ENCODE measurements at regions not wholly inside any gene's neighbourhood (a gene's known extent, or its start where the extent isn't known, plus 50 kb on each side); places are given as distances from the start of the nearest gene placed in this dataset.

- H3K4me1 ChIP-seq (ENCODE audit: control insufficient read depth, insufficient read depth, low read length), result no peaks in the 10 kb centered on the region
- in situ Hi-C loops (cut with HindIII; ENCODE audit: low pct_unique_long_range_greater_than_20kb, low sequenced_read_pairs), result no loop called here
- H3K27me3 ChIP-seq (ENCODE audit: control insufficient read depth, insufficient read depth, low read length), result no peaks in the 10 kb centered on the region
- no peak overlapping the region for H3K27ac ChIP-seq (ENCODE audit: low read length)
- BruUV-seq (replicated peaks), result no TSS peak
- TF ChIP-seq POLR2AphosphoS5 (IDR thresholded peaks at IDR 0.05; ENCODE audit: low read depth, low read length), result no peak
- TF ChIP-seq, protein P1, sequence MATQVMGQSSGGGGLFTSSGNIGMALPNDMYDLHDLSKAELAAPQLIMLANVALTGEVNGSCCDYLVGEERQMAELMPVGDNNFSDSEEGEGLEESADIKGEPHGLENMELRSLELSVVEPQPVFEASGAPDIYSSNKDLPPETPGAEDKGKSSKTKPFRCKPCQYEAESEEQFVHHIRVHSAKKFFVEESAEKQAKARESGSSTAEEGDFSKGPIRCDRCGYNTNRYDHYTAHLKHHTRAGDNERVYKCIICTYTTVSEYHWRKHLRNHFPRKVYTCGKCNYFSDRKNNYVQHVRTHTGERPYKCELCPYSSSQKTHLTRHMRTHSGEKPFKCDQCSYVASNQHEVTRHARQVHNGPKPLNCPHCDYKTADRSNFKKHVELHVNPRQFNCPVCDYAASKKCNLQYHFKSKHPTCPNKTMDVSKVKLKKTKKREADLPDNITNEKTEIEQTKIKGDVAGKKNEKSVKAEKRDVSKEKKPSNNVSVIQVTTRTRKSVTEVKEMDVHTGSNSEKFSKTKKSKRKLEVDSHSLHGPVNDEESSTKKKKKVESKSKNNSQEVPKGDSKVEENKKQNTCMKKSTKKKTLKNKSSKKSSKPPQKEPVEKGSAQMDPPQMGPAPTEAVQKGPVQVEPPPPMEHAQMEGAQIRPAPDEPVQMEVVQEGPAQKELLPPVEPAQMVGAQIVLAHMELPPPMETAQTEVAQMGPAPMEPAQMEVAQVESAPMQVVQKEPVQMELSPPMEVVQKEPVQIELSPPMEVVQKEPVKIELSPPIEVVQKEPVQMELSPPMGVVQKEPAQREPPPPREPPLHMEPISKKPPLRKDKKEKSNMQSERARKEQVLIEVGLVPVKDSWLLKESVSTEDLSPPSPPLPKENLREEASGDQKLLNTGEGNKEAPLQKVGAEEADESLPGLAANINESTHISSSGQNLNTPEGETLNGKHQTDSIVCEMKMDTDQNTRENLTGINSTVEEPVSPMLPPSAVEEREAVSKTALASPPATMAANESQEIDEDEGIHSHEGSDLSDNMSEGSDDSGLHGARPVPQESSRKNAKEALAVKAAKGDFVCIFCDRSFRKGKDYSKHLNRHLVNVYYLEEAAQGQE (IDR thresholded peaks at IDR 0.05; ENCODE audit: insufficient read depth in 1 of 2, low read depth in 2 of 2, low read length in 1 of 2), result no peak
- no peak for TF ChIP-seq CTCF (IDR thresholded peaks at IDR 0.05)
- no peak for TF ChIP-seq SIN3A (IDR thresholded peaks at IDR 0.05; ENCODE audit: borderline replicate concordance, insufficient read depth, low read depth, low read length)
- TF ChIP-seq TCF7L2 (IDR thresholded peaks at IDR 0.05; ENCODE audit: low read depth, low read length), result no peak
- CTCF ChIA-PET, result no interaction called here
- H3K36me3 ChIP-seq (ENCODE audit: control insufficient read depth, insufficient read depth, low read length), result no peaks in the 10 kb centered on the region
- POLR2A ChIA-PET, result no interaction called here
- H3K9me3 ChIP-seq (ENCODE audit: control insufficient read depth, insufficient read depth, low read depth, low read length), result no peaks in the 10 kb centered on the region
- intact Hi-C loops (cut with micrococcal nuclease; ENCODE audit: unreplicated experiment), result no loop called here
- no peak overlapping the region for H3K4me3 ChIP-seq (ENCODE audit: low read depth in 2 of 2, low read length in 2 of 2)
- no peak for ATAC-seq
- DNase-seq (ENCODE audit: low read depth, low spot score), result no peak
Measured at GRCh38 chr2:67075530-67076238, 321.4 kb upstream of the ETAA1 start.

GRCh38 chr2:67076239-67076624, 320.9 kb upstream of the ETAA1 start:
- CTCF ChIA-PET, result no interaction called here
- no TSS peak for BruUV-seq (replicated peaks)
- H3K27ac ChIP-seq (ENCODE audit: low read length), result no peak overlapping the region

More at GRCh38 chr2:67076239-67076624, 320.9 kb upstream of the ETAA1 start:
- TF ChIP-seq TCF7L2 (IDR thresholded peaks at IDR 0.05; ENCODE audit: low read depth, low read length), result no peak
- TF ChIP-seq SIN3A (IDR thresholded peaks at IDR 0.05; ENCODE audit: borderline replicate concordance, insufficient read depth, low read depth, low read length), result no peak
- TF ChIP-seq POLR2AphosphoS5 (IDR thresholded peaks at IDR 0.05; ENCODE audit: low read depth, low read length), result no peak
- TF ChIP-seq, protein P1 (IDR thresholded peaks at IDR 0.05; ENCODE audit: insufficient read depth in 1 of 2, low read depth in 2 of 2, low read length in 1 of 2), result no peak
- no peak for TF ChIP-seq CTCF (IDR thresholded peaks at IDR 0.05)
- intact Hi-C loops (cut with micrococcal nuclease; ENCODE audit: unreplicated experiment) (no loop called here), in situ Hi-C loops (cut with HindIII; ENCODE audit: low pct_unique_long_range_greater_than_20kb, low sequenced_read_pairs) (no loop called here)
- H3K4me1 ChIP-seq (ENCODE audit: control insufficient read depth, insufficient read depth, low read length), result no peaks in the 10 kb centered on the region
- no peak for ATAC-seq
- H3K4me3 ChIP-seq (ENCODE audit: low read depth in 2 of 2, low read length in 2 of 2), result no peak overlapping the region
- no peaks in the 10 kb centered on the region for H3K9me3 ChIP-seq (ENCODE audit: control insufficient read depth, insufficient read depth, low read depth, low read length)
- no peaks in the 10 kb centered on the region for H3K27me3 ChIP-seq (ENCODE audit: control insufficient read depth, insufficient read depth, low read length)
- H3K36me3 ChIP-seq (ENCODE audit: control insufficient read depth, insufficient read depth, low read length), result no peaks in the 10 kb centered on the region
- POLR2A ChIA-PET, result no interaction called here
- no peak for DNase-seq (ENCODE audit: low read depth, low spot score)
